ENCODE measurements at regions not wholly inside any gene's neighbourhood (a gene's known extent, or its start where the extent isn't known, plus 50 kb on each side); places are given as distances from the start of the nearest gene placed in this dataset.

GRCh38 chr10:69731698-69732097, 70.0 kb upstream of the COL13A1 start:
- TF ChIP-seq, protein P1, sequence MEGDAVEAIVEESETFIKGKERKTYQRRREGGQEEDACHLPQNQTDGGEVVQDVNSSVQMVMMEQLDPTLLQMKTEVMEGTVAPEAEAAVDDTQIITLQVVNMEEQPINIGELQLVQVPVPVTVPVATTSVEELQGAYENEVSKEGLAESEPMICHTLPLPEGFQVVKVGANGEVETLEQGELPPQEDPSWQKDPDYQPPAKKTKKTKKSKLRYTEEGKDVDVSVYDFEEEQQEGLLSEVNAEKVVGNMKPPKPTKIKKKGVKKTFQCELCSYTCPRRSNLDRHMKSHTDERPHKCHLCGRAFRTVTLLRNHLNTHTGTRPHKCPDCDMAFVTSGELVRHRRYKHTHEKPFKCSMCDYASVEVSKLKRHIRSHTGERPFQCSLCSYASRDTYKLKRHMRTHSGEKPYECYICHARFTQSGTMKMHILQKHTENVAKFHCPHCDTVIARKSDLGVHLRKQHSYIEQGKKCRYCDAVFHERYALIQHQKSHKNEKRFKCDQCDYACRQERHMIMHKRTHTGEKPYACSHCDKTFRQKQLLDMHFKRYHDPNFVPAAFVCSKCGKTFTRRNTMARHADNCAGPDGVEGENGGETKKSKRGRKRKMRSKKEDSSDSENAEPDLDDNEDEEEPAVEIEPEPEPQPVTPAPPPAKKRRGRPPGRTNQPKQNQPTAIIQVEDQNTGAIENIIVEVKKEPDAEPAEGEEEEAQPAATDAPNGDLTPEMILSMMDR (conservative IDR thresholded peaks at IDR 0.05 in 1 of 2, IDR thresholded peaks at IDR 0.05 in 1 of 2; ENCODE audit: extremely low read depth in 1 of 2, insufficient read depth in 1 of 2, low read depth in 1 of 2, low read length in 2 of 2): no peak
- TF ChIP-seq EZH2 (IDR thresholded peaks at IDR 0.05; ENCODE audit: borderline replicate concordance, low read length): no peak
